MM.1S (cell line): ENCODE measurements at regions not wholly inside any gene's neighbourhood (a gene's known extent, or its start where the extent isn't known, plus 50 kb on each side); places are given as distances from the start of the nearest gene placed in this dataset.

Experiments used
- EZH2 ChIP-seq: fragments of 300-600 bp; sonication (generic); optimal IDR thresholded peaks from 2 replicates; pipeline ENCODE3; 2017; ENCODE audit warnings: low read depth, mild to moderate bottlenecking, antibody characterized with exemption, low read length, mixed read lengths
- EZH2phosphoT487 ChIP-seq: fragments of 300-600 bp; sonication (generic); IDR thresholded peaks from 2 replicates; pipeline ENCODE4 v1.6.1; 2018; ENCODE audit warnings: antibody characterized with exemption, low read length
- TF ChIP-seq, protein P1 (sequence below): fragments of 300-600 bp; sonication (generic); IDR thresholded peaks from 2 replicates; pipeline ENCODE4 v1.5.1; 2016; ENCODE audit warnings: antibody characterized with exemption, low read length, mixed read lengths

DNA sequence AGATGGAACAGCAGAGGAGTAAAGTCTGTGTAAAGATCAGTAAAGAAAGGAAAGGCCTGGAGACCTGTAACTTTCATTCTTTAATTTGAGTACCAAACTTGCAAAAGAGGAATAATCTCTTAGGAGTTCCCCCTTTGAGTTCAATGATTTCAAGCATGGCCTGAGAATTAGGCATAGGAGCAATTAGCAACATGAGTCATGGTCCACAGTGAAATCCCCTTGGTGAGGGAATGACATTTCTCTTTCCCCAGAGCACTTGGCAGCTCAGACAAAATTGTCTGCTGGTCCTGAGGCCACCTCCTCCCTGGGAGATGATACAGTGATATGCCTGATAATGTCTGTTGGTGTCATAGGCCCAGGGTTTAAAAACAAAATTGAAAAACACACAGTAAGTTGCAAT lies 81.4 kb upstream of the CRBN start:
- TF ChIP-seq, protein P1, sequence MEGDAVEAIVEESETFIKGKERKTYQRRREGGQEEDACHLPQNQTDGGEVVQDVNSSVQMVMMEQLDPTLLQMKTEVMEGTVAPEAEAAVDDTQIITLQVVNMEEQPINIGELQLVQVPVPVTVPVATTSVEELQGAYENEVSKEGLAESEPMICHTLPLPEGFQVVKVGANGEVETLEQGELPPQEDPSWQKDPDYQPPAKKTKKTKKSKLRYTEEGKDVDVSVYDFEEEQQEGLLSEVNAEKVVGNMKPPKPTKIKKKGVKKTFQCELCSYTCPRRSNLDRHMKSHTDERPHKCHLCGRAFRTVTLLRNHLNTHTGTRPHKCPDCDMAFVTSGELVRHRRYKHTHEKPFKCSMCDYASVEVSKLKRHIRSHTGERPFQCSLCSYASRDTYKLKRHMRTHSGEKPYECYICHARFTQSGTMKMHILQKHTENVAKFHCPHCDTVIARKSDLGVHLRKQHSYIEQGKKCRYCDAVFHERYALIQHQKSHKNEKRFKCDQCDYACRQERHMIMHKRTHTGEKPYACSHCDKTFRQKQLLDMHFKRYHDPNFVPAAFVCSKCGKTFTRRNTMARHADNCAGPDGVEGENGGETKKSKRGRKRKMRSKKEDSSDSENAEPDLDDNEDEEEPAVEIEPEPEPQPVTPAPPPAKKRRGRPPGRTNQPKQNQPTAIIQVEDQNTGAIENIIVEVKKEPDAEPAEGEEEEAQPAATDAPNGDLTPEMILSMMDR = no peak
- TF ChIP-seq EZH2phosphoT487 = no peak
- TF ChIP-seq EZH2 = no peak
